ENCODE measurements at regions not wholly inside any gene's neighbourhood (a gene's known extent, or its start where the extent isn't known, plus 50 kb on each side); places are given as distances from the start of the nearest gene placed in this dataset.
"Not testable (repeated sequence)": the region's sequence is repeated elsewhere in the genome, so short reads cannot be mapped to it uniquely, and the experiment has no call there.

DNA sequence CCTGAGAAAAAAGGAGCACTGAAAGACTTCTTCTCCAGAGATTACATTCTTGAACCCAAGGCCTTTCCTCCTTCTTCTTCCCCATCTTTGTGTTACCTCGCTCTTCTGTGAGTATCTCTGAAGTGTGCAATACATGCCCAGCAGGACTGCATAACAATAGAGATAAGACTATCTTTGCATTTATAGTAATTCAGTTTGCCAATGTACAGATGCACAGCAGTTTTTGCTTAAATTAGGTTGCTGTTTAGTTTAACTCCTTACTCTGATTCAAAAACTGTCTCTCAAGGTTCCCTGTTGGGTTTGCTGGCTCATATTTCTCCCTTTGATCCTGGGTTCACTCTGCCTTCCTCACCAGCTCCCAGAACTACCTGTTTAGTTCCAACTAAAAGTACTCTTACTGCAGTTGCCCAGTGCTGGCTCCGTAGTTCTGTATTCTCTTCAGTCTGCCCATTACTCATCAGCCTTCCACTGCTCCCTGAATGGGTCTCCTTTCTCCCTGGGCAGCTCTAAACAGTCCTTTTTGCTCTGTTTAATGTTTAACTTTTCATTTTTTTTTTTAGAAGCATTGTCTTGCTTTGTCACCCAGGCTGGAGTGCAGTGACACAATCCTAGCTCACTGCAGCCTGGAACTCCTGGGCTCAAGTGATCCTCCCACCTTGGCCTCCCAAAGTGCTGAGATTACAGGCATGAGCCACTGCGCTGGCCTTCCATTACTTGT is 180.6 kb upstream of the CAND1 start:
- no peak for TF ChIP-seq SUZ12 (IDR thresholded peaks at IDR 0.05; ENCODE audit: extremely low read depth, insufficient read depth, insufficient read length)
- TF ChIP-seq YY1 (IDR thresholded peaks at IDR 0.05; ENCODE audit: insufficient read depth, insufficient read length), result no peak
- TF ChIP-seq ZNF274 (IDR thresholded peaks at IDR 0.05; ENCODE audit: low read depth, low read length), result no peak
- no peak overlapping the region for H3K4me3 ChIP-seq (ENCODE audit: insufficient read length, low read depth)
- no peak for DNase-seq (ENCODE audit: low read depth, low spot score)
- no peaks in the 10 kb centered on the region for H3K9me3 ChIP-seq (ENCODE audit: insufficient read depth, low read length)
- no peaks in the 10 kb centered on the region for H3K36me3 ChIP-seq (ENCODE audit: insufficient read depth, insufficient read length, low read length)
- H3K9ac ChIP-seq (ENCODE audit: insufficient read length, low read depth), result no peak overlapping the region
- H3K4me1 ChIP-seq (ENCODE audit: insufficient read depth, insufficient read length), result no peaks in the 10 kb centered on the region
- no peaks in the 10 kb centered on the region for H3K27me3 ChIP-seq (ENCODE audit: insufficient read depth, insufficient read length)

DNA sequence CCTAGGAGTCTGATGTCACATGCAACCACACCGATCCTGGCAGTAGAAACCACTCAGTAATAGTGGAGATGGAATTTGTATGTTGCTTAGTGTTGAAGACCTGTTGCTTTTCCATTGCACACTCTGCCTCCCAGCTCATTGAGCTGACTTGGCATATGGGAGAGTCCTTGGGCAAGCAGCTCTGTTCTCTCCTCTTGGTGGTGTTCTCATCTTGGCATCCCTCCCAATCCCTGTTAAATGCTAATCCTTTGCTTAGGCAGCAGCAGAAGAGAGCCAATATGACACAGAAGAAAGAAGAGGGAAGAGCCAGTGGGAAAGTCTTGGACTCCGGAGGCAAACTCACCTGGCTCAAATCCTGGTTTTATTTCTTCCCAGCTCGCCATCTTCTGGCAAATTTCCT is 178.0 kb upstream of the CAND1 start:
- no peaks in the 10 kb centered on the region for H3K4me1 ChIP-seq (ENCODE audit: insufficient read depth, insufficient read length)
- H3K4me3 ChIP-seq (ENCODE audit: insufficient read length, low read depth), result no peak overlapping the region
- no peaks in the 10 kb centered on the region for H3K9me3 ChIP-seq (ENCODE audit: insufficient read depth, low read length)
- TF ChIP-seq YY1 (IDR thresholded peaks at IDR 0.05; ENCODE audit: insufficient read depth, insufficient read length) (no peak), SUZ12 (IDR thresholded peaks at IDR 0.05; ENCODE audit: extremely low read depth, insufficient read depth, insufficient read length) (no peak), ZNF274 (IDR thresholded peaks at IDR 0.05; ENCODE audit: low read depth, low read length) (no peak)
- DNase-seq (ENCODE audit: low read depth, low spot score), result no peak
- H3K36me3 ChIP-seq (ENCODE audit: insufficient read depth, insufficient read length, low read length), result no peaks in the 10 kb centered on the region
- no peak overlapping the region for H3K9ac ChIP-seq (ENCODE audit: insufficient read length, low read depth)
- no peaks in the 10 kb centered on the region for H3K27me3 ChIP-seq (ENCODE audit: insufficient read depth, insufficient read length)

DNA sequence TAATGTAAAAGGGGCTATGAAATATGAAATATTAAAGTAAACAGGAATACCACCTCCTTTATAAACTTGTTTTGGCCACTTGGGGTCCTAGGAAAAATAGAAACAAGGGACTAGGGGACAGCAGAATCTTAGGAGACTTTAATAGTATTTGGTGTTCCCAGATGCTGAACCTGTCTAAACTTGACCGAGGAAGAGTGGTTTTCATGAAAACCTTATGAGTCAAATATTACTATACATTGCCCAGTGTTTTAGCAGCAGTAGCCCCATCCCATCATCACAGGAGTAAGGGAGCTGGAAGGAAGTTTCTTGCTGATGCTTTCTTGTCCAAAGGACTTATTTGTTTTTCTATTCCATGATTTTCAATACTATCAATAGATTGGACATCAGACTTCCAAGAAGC is 177.5 kb upstream of the CAND1 start:
- no peak for DNase-seq (ENCODE audit: low read depth, low spot score)
- H3K9ac ChIP-seq (ENCODE audit: insufficient read length, low read depth), result no peak overlapping the region
- H3K9me3 ChIP-seq (ENCODE audit: insufficient read depth, low read length), result no peaks in the 10 kb centered on the region
- H3K4me1 ChIP-seq (ENCODE audit: insufficient read depth, insufficient read length), result no peaks in the 10 kb centered on the region
- H3K4me3 ChIP-seq (ENCODE audit: insufficient read length, low read depth), result no peak overlapping the region
- no peaks in the 10 kb centered on the region for H3K36me3 ChIP-seq (ENCODE audit: insufficient read depth, insufficient read length, low read length)
- H3K27me3 ChIP-seq (ENCODE audit: insufficient read depth, insufficient read length), result no peaks in the 10 kb centered on the region
- TF ChIP-seq SUZ12 (IDR thresholded peaks at IDR 0.05; ENCODE audit: extremely low read depth, insufficient read depth, insufficient read length) (no peak), YY1 (IDR thresholded peaks at IDR 0.05; ENCODE audit: insufficient read depth, insufficient read length) (no peak), ZNF274 (IDR thresholded peaks at IDR 0.05; ENCODE audit: low read depth, low read length) (no peak)

DNA sequence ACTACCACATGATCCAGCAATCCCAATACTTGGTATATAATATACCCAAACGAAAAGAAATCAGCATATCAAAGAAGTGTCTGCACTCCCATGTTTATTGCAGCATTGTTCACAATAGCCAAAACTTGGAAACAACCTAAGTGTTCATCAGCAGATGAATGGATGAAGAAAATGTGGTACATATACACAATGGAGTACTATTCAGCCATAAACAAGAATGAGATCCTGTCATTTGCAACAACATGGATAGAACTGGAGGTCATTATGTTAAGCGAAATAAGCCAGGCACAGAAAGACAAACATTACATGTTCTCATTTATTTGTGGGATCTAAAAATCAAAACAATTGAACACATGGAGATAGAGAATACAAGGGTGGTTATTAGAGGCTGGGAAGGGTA is 176.2 kb upstream of the CAND1 start:
- not testable (repeated sequence) for DNase-seq (ENCODE audit: low read depth, low spot score); H3K9me3 ChIP-seq (ENCODE audit: insufficient read depth, low read length); H3K9ac ChIP-seq (ENCODE audit: insufficient read length, low read depth); H3K36me3 ChIP-seq (ENCODE audit: insufficient read depth, insufficient read length, low read length); H3K27me3 ChIP-seq (ENCODE audit: insufficient read depth, insufficient read length); H3K4me1 ChIP-seq (ENCODE audit: insufficient read depth, insufficient read length); H3K4me3 ChIP-seq (ENCODE audit: insufficient read length, low read depth)

DNA sequence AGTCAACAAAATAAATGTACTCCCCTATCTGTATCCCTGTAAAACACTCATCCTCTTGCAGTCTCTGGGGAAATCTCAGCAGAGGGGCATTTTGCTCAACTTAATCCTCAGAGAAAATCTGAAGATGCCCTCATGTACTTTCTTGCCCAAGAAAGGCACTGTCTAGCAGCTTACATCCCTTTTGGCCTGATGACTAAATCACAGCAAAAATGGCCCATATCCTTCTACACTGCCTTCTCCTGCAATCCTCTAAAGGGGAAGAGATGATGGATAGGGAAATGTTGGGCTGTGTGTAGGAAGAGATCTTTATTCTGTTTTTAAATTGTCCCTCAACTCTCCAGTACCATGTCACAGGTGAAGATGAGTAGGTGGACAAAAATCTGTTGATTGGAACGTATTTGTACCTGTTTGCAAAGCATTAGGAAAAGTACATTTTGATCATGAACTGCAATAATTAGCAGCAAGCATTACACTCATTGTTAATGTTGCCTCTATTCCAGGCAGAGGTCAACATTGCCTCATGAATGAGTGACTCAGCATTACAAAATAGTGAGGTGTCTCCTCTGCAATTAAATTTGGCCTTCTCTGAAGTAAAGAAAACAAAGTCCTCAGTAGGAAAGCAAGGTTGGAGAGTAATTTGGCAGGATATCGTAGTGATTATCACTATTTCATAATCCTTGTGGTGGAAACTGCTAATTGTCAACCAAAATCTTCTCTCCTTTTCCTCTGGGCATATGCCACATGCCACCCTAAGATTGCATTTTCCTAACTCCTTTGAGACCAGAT is 172.4 kb upstream of the CAND1 start:
- Histone ChIP-seq H3K9me3 (ENCODE audit: insufficient read depth, low read length) (no peaks in the 10 kb centered on the region), H3K9ac (ENCODE audit: insufficient read length, low read depth) (no peak overlapping the region), H3K36me3 (ENCODE audit: insufficient read depth, insufficient read length, low read length) (no peaks in the 10 kb centered on the region), H3K4me3 (ENCODE audit: insufficient read length, low read depth) (no peak overlapping the region), H3K4me1 (ENCODE audit: insufficient read depth, insufficient read length) (no peaks in the 10 kb centered on the region), H3K27me3 (ENCODE audit: insufficient read depth, insufficient read length) (no peaks in the 10 kb centered on the region)
- DNase-seq (ENCODE audit: low read depth, low spot score), result no peak
- no peak for TF ChIP-seq YY1 (IDR thresholded peaks at IDR 0.05; ENCODE audit: insufficient read depth, insufficient read length)
- no peak for TF ChIP-seq ZNF274 (IDR thresholded peaks at IDR 0.05; ENCODE audit: low read depth, low read length)
- TF ChIP-seq SUZ12 (IDR thresholded peaks at IDR 0.05; ENCODE audit: extremely low read depth, insufficient read depth, insufficient read length), result no peak

DNA sequence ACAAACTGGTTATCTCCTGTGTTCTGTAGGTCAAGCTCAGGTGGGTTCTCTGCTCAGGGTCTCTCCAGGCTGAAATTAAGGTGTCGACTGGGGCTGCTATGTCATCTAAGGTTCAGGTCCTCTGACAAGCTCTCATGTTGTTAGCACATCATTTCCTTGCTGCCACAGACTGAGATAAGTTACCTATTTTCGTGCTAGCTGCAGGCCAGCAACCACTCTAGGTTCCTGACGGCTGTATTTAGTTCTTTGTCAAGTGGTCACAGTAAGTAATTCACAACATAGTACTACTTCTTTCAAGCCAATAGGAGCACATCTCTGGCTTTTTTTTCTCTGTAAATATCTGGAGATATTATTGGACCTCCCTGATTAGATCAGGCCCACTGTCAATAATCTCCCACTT is 169.3 kb upstream of the CAND1 start:
- no peak overlapping the region for H3K4me3 ChIP-seq (ENCODE audit: insufficient read length, low read depth)
- TF ChIP-seq ZNF274 (IDR thresholded peaks at IDR 0.05; ENCODE audit: low read depth, low read length), result no peak
- no peak for TF ChIP-seq SUZ12 (IDR thresholded peaks at IDR 0.05; ENCODE audit: extremely low read depth, insufficient read depth, insufficient read length)
- no peak for TF ChIP-seq YY1 (IDR thresholded peaks at IDR 0.05; ENCODE audit: insufficient read depth, insufficient read length)
- no peaks in the 10 kb centered on the region for H3K4me1 ChIP-seq (ENCODE audit: insufficient read depth, insufficient read length)
- H3K9me3 ChIP-seq (ENCODE audit: insufficient read depth, low read length), result no peaks in the 10 kb centered on the region
- no peak overlapping the region for H3K9ac ChIP-seq (ENCODE audit: insufficient read length, low read depth)
- no peaks in the 10 kb centered on the region for H3K27me3 ChIP-seq (ENCODE audit: insufficient read depth, insufficient read length)
- no peaks in the 10 kb centered on the region for H3K36me3 ChIP-seq (ENCODE audit: insufficient read depth, insufficient read length, low read length)
- no peak for DNase-seq (ENCODE audit: low read depth, low spot score)

DNA sequence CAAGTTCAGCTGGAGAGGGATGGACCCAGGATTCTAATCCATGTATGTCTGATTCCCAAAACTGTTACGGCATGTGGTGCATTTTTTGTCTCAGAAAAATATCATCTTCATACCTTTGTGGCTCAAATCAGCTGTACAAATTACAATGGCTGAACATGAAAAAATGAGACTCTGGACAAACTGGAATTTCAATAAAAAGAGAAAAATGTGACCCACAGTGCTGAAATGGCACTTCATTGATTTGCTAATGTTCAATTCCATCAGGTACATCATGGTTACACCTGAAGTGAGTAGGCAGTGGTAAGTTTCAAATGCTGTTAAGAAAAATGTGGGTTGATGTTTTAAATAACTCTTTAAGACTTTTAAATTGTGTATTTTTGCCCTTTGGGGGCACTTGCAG is 165.6 kb upstream of the CAND1 start:
- H3K4me1 ChIP-seq (ENCODE audit: insufficient read depth, insufficient read length), result no peaks in the 10 kb centered on the region
- TF ChIP-seq ZNF274 (IDR thresholded peaks at IDR 0.05; ENCODE audit: low read depth, low read length) (no peak), YY1 (IDR thresholded peaks at IDR 0.05; ENCODE audit: insufficient read depth, insufficient read length) (no peak), SUZ12 (IDR thresholded peaks at IDR 0.05; ENCODE audit: extremely low read depth, insufficient read depth, insufficient read length) (no peak)
- peaks cover 11% of the 10 kb centered on the region; the same call in 1 of the 2 replicates for H3K9me3 ChIP-seq (ENCODE audit: insufficient read depth, low read length)
- no peak overlapping the region for H3K9ac ChIP-seq (ENCODE audit: insufficient read length, low read depth)
- no peak overlapping the region for H3K4me3 ChIP-seq (ENCODE audit: insufficient read length, low read depth)
- DNase-seq (ENCODE audit: low read depth, low spot score), result no peak
- H3K27me3 ChIP-seq (ENCODE audit: insufficient read depth, insufficient read length), result no peaks in the 10 kb centered on the region
- no peaks in the 10 kb centered on the region for H3K36me3 ChIP-seq (ENCODE audit: insufficient read depth, insufficient read length, low read length)

Measured in NT2/D1 (cell line).